Heart left ventricle (tissue), 13 donors: ENCODE measurements at regions not wholly inside any gene's neighbourhood (a gene's known extent, or its start where the extent isn't known, plus 50 kb on each side); places are given as distances from the start of the nearest gene placed in this dataset.

Experiments
- CTCF ChIP-seq, 12 donors: fragments of 200-600 bp; sonication (generic) in 4 of 12; IDR thresholded peaks; one replicate each; pipeline versions ENCODE4 v1.5.0 to v1.8.0; 2018 to 2022; ENCODE audit warnings: antibody characterized with exemption in 12 of 12, mild to moderate bottlenecking in 5 of 12
- POLR2A ChIP-seq, 2 donors: fragments of 450-650 bp; IDR thresholded peaks; one replicate each; pipeline ENCODE4 v1.6.1; 2017; ENCODE audit warnings: antibody characterized with exemption in 2 of 2, mild to moderate bottlenecking in 2 of 2, moderate library complexity in 2 of 2
- donor health status: ischemic (EF 13 %, LVEDD 7.1; RV severe dilation, severe dysfunction).
- donor health status: DM: no; HTN: yes; CAD: no.
- donor health status: DM: no; HTN: no; CAD: no.
- donor health status: ischemic (EF 25% LVEDD 6.9; RV normal size, moderate dysfunction).
- donor health status: ischemic (EF 25% LVEDD 5.7; RV mildly dilated, moderate dysfunction).
- donor health status: ischemic (EF 35%, LVEDD 5.7; RV mildly dilated, moderate dysfunction).
- donor health status: nonischemic (EF 11% LVEDD 7.7; RV severe dilation, severe dysfunction).
- donor health status: DM: yes; HTN: yes; CAD: no.
- donor health status: PGD.
- donor health status: ischemic (EF 29% LVEDD 5.4; RV normal size, mild dysfunction).
- donor health status: nonischemic (EF 23%, LVEDD 6.1; RV moderate dilation, normal function).

DNA sequence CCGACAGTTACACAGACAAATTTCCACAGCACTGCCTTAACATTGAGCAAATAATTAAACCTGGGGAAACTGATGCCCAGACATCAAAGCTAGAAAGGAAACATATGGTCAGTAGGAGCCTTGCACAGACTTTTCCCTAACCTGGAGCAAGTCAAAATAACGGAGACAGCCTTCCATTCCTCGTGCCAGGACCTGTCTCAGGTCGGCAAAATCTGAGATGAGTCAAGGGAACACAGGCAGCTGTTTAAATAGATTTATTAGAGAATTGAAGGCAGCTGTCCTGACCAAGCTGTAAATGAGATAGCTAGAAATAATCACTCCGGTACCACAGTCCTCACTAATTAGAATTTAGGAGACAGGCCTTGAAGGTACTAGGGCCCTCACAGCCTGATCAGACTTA, 81.2 kb downstream of the RAMP3 start:
- TF ChIP-seq CTCF (IDR thresholded peaks at IDR 0.05) (no peak), POLR2A (IDR thresholded peaks at IDR 0.05) (no peak)
